ENCODE measurements at regions not wholly inside any gene's neighbourhood (a gene's known extent, or its start where the extent isn't known, plus 50 kb on each side); places are given as distances from the start of the nearest gene placed in this dataset.
"Not testable (repeated sequence)": the region's sequence is repeated elsewhere in the genome, so short reads cannot be mapped to it uniquely, and the experiment has no call there.

GRCh38 chr5:135264451-135265440 is 134.3 kb downstream of the MACROH2A1 start:
- no peak for DNase-seq (ENCODE audit: low spot score in 2 of 2)
- H3K27me3 ChIP-seq = no peaks in the 10 kb centered on the region
- no peak overlapping the region for H3K4me3 ChIP-seq
- H3K4me1 ChIP-seq = no peaks in the 10 kb centered on the region
- 89% methylated on average over 17 of the region's 17 CpGs for WGBS
- H3K9me3 ChIP-seq = no peaks in the 10 kb centered on the region
- H3K27ac ChIP-seq = no peak overlapping the region
- H3K36me3 ChIP-seq = no peaks in the 10 kb centered on the region
- TF ChIP-seq CTCF (IDR thresholded peaks at IDR 0.05) (no peak), EP300 (IDR thresholded peaks at IDR 0.05) (no peak), POLR2A (IDR thresholded peaks at IDR 0.05) (no peak), POLR2AphosphoS5 (IDR thresholded peaks at IDR 0.05) (no peak)

GRCh38 chr5:135263022-135263668 is 135.9 kb downstream of the MACROH2A1 start:
- DNase-seq (ENCODE audit: low spot score in 2 of 2) = no peak
- Histone ChIP-seq H3K9me3 (no peaks in the 10 kb centered on the region), H3K4me3 (no peak overlapping the region), H3K27ac (no peak overlapping the region), H3K27me3 (no peaks in the 10 kb centered on the region), H3K4me1 (no peaks in the 10 kb centered on the region), H3K36me3 (no peaks in the 10 kb centered on the region)
- TF ChIP-seq CTCF (IDR thresholded peaks at IDR 0.05) (no peak), POLR2A (IDR thresholded peaks at IDR 0.05) (no peak), EP300 (IDR thresholded peaks at IDR 0.05) (no peak), POLR2AphosphoS5 (IDR thresholded peaks at IDR 0.05) (no peak)
- WGBS = 77% methylated on average over 16 of the region's 17 CpGs

GRCh38 chr5:135262364-135262763 is 136.7 kb downstream of the MACROH2A1 start:
- H3K4me3 ChIP-seq = no peak overlapping the region
- 89% methylated on average over 5 of the region's 5 CpGs for WGBS
- H3K4me1 ChIP-seq = no peaks in the 10 kb centered on the region
- no peaks in the 10 kb centered on the region for H3K27me3 ChIP-seq
- H3K9me3 ChIP-seq = no peaks in the 10 kb centered on the region
- H3K36me3 ChIP-seq = no peaks in the 10 kb centered on the region
- DNase-seq (ENCODE audit: low spot score in 2 of 2) = no peak
- TF ChIP-seq EP300 (IDR thresholded peaks at IDR 0.05) = no peak
- TF ChIP-seq CTCF (IDR thresholded peaks at IDR 0.05) = no peak
- TF ChIP-seq POLR2A (IDR thresholded peaks at IDR 0.05) = no peak
- TF ChIP-seq POLR2AphosphoS5 (IDR thresholded peaks at IDR 0.05) = no peak
- no peak overlapping the region for H3K27ac ChIP-seq

GRCh38 chr5:135260108-135260507 is 138.9 kb downstream of the MACROH2A1 start:
- not testable (repeated sequence) for H3K4me3 ChIP-seq; H3K27ac ChIP-seq; DNase-seq (ENCODE audit: low spot score in 2 of 2); H3K4me1 ChIP-seq; H3K36me3 ChIP-seq; H3K27me3 ChIP-seq; H3K9me3 ChIP-seq

DNA sequence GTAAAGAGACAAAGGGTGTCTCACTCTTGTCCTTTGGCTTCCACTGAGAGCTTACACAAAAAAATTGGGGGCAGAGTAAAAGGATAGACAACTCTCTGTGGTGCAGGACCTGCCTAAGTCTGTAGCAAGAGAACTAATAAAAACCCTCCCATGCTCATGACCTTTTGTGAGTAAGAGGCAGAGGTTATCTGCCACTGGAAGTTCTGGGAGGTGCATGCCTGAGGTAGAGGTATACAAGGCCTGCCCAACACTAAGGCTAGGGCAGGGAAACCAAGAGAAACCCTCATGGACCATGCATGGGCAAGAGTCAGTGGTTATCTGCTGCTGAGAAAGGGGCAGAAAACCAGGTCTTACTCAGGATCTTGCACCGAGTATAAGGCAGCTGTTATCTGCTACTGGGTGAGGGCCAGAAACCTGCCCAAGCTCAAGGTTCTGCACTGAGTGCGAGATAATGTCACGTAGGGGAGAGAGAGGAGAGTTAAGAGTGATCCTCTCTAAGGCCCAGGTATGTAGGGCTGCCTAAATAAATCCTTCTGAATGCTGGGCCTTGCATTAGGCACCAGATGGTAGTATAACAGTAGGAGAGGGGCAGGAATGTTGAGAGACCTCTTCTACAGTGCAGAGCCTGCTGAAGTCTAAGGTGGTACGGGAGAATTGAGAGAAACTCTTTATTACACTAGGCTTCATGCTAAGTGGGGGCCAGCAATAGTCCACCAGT is 143.4 kb downstream of the MACROH2A1 start:
- Histone ChIP-seq H3K4me1 (no peaks in the 10 kb centered on the region), H3K27me3 (no peaks in the 10 kb centered on the region), H3K9me3 (no peaks in the 10 kb centered on the region), H3K4me3 (no peak overlapping the region), H3K36me3 (no peaks in the 10 kb centered on the region), H3K27ac (no peak overlapping the region)
- DNase-seq (ENCODE audit: low spot score in 2 of 2) = no peak
- WGBS = 91% methylated on average over 4 of the region's 4 CpGs
- no peak for TF ChIP-seq EP300 (IDR thresholded peaks at IDR 0.05)
- no peak for TF ChIP-seq CTCF (IDR thresholded peaks at IDR 0.05)
- TF ChIP-seq POLR2A (IDR thresholded peaks at IDR 0.05) = no peak
- TF ChIP-seq POLR2AphosphoS5 (IDR thresholded peaks at IDR 0.05) = no peak
